ENCODE measurements at regions not wholly inside any gene's neighbourhood (a gene's known extent, or its start where the extent isn't known, plus 50 kb on each side); places are given as distances from the start of the nearest gene placed in this dataset.

- no peak for TF ChIP-seq CTCF (conservative IDR thresholded peaks at IDR 0.05 in 1 of 2, IDR thresholded peaks at IDR 0.05 in 1 of 2; ENCODE audit: low read depth in 1 of 2, low read length in 2 of 2)
- TF ChIP-seq EZH2 (IDR thresholded peaks at IDR 0.05; ENCODE audit: low read length, missing control alignments): no peak
These were observed 1090.2 kb downstream of the PLOD2 start for GRCh38 chr3:145070795-145071194.
